ENCODE measurements at regions not wholly inside any gene's neighbourhood (a gene's known extent, or its start where the extent isn't known, plus 50 kb on each side); places are given as distances from the start of the nearest gene placed in this dataset.

- Histone ChIP-seq H3K36me3 (no peaks in the 10 kb centered on the region), H3K27me3 (no peaks in the 10 kb centered on the region), H3K9me3 (no peaks in the 10 kb centered on the region), H3K27ac (no peak overlapping the region), H3K4me1 (no peaks in the 10 kb centered on the region), H3K4me3 (replicated peaks in 1 of 3) (no peak overlapping the region)
- intact Hi-C loops (cut with DNase I), result no loop called here
- no peak for TF ChIP-seq POLR2A (IDR thresholded peaks at IDR 0.05)
- no peak for TF ChIP-seq CTCF (IDR thresholded peaks at IDR 0.05)
- no peak for DNase-seq
- WGBS, 2 donors, result 82 to 88% methylated on average over 4 of the region's 4 CpGs
Observed at GRCh38 chr13:65064967-65065366, 2165.2 kb downstream of the PCDH9 start.

- Histone ChIP-seq H3K27me3 (no peaks in the 10 kb centered on the region), H3K4me3 (replicated peaks in 1 of 3) (no peak overlapping the region), H3K36me3 (no peaks in the 10 kb centered on the region), H3K27ac (no peak overlapping the region), H3K9me3 (no peaks in the 10 kb centered on the region), H3K4me1 (no peaks in the 10 kb centered on the region)
- 4 to 16% methylated on average over 2 of the region's 2 CpGs for WGBS, 2 donors
- intact Hi-C loops (cut with DNase I), result no loop called here
- no peak for DNase-seq
- no peak for TF ChIP-seq CTCF (IDR thresholded peaks at IDR 0.05)
Observed at GRCh38 chr13:65063753-65064152, 2166.4 kb downstream of the PCDH9 start.

- Histone ChIP-seq H3K4me3 (replicated peaks in 1 of 3) (no peak overlapping the region), H3K4me1 (no peaks in the 10 kb centered on the region), H3K36me3 (no peaks in the 10 kb centered on the region), H3K27me3 (no peaks in the 10 kb centered on the region), H3K27ac (no peak overlapping the region), H3K9me3 (no peaks in the 10 kb centered on the region)
- no peak for TF ChIP-seq POLR2A (IDR thresholded peaks at IDR 0.05)
- no peak for TF ChIP-seq CTCF (IDR thresholded peaks at IDR 0.05)
- DNase-seq, result no peak
- 57 to 63% methylated on average over 3 of the region's 3 CpGs for WGBS, 2 donors
- intact Hi-C loops (cut with DNase I), result no loop called here
Observed at GRCh38 chr13:65057986-65058385, 2172.2 kb downstream of the PCDH9 start.

- intact Hi-C loops (cut with DNase I), result no loop called here
- WGBS, 2 donors, result 63 to 64% methylated on average over 2 of the region's 2 CpGs
- TF ChIP-seq POLR2A (IDR thresholded peaks at IDR 0.05) (no peak), CTCF (IDR thresholded peaks at IDR 0.05) (no peak)
Observed at GRCh38 chr13:65054277-65054676, 2175.9 kb downstream of the PCDH9 start.

GRCh38 chr13:65036999-65037398, 2193.1 kb downstream of the PCDH9 start:
- Histone ChIP-seq H3K27me3 (no peaks in the 10 kb centered on the region), H3K9me3 (no peaks in the 10 kb centered on the region), H3K4me3 (replicated peaks in 1 of 3) (no peak overlapping the region), H3K27ac (no peak overlapping the region), H3K36me3 (no peaks in the 10 kb centered on the region), H3K4me1 (no peaks in the 10 kb centered on the region)
- intact Hi-C loops (cut with DNase I), result no loop called here
- no peak for DNase-seq
- 87 to 88% methylated on average over 1 of the region's 1 CpG for WGBS, 2 donors
- TF ChIP-seq POLR2A (IDR thresholded peaks at IDR 0.05), result no peak
- no peak for TF ChIP-seq CTCF (IDR thresholded peaks at IDR 0.05)

More at GRCh38 chr13:65054277-65054676, 2175.9 kb downstream of the PCDH9 start:
- no peak for DNase-seq
- no peak overlapping the region for H3K27ac ChIP-seq
- H3K36me3 ChIP-seq, result no peaks in the 10 kb centered on the region
- no peaks in the 10 kb centered on the region for H3K27me3 ChIP-seq
- H3K4me3 ChIP-seq (replicated peaks in 1 of 3), result no peak overlapping the region
- no peaks in the 10 kb centered on the region for H3K4me1 ChIP-seq
- H3K9me3 ChIP-seq, result no peaks in the 10 kb centered on the region
